ENCODE measurements at regions not wholly inside any gene's neighbourhood (a gene's known extent, or its start where the extent isn't known, plus 50 kb on each side); places are given as distances from the start of the nearest gene placed in this dataset.

GRCh38 chr4:131367441-131367840, 1781.7 kb upstream of the PCDH10 start:
- H3K4me3 ChIP-seq: no peak overlapping the region
- no peak overlapping the region for H3K27ac ChIP-seq
- DNase-seq: no peak
- H3K9me3 ChIP-seq: no peaks in the 10 kb centered on the region
- no peaks in the 10 kb centered on the region for H3K27me3 ChIP-seq
- TF ChIP-seq, protein P1, sequence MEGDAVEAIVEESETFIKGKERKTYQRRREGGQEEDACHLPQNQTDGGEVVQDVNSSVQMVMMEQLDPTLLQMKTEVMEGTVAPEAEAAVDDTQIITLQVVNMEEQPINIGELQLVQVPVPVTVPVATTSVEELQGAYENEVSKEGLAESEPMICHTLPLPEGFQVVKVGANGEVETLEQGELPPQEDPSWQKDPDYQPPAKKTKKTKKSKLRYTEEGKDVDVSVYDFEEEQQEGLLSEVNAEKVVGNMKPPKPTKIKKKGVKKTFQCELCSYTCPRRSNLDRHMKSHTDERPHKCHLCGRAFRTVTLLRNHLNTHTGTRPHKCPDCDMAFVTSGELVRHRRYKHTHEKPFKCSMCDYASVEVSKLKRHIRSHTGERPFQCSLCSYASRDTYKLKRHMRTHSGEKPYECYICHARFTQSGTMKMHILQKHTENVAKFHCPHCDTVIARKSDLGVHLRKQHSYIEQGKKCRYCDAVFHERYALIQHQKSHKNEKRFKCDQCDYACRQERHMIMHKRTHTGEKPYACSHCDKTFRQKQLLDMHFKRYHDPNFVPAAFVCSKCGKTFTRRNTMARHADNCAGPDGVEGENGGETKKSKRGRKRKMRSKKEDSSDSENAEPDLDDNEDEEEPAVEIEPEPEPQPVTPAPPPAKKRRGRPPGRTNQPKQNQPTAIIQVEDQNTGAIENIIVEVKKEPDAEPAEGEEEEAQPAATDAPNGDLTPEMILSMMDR (IDR thresholded peaks at IDR 0.05): no peak
- no peaks in the 10 kb centered on the region for H3K4me1 ChIP-seq
- intact Hi-C loops (cut with DNase I; ENCODE audit: low total_unique reads): no loop called here
- no peaks in the 10 kb centered on the region for H3K36me3 ChIP-seq

GRCh38 chr4:131370846-131371245, 1778.2 kb upstream of the PCDH10 start:
- intact Hi-C loops (cut with DNase I; ENCODE audit: low total_unique reads): no loop called here
- Histone ChIP-seq H3K36me3 (no peaks in the 10 kb centered on the region), H3K27ac (no peak overlapping the region), H3K9me3 (no peaks in the 10 kb centered on the region), H3K4me3 (no peak overlapping the region), H3K4me1 (no peaks in the 10 kb centered on the region), H3K27me3 (no peaks in the 10 kb centered on the region)
- TF ChIP-seq, protein P1 (IDR thresholded peaks at IDR 0.05): no peak
- DNase-seq: no peak

- Histone ChIP-seq H3K36me3 (no peaks in the 10 kb centered on the region), H3K9me3 (no peaks in the 10 kb centered on the region), H3K27ac (no peak overlapping the region), H3K4me1 (no peaks in the 10 kb centered on the region), H3K27me3 (no peaks in the 10 kb centered on the region), H3K4me3 (no peak overlapping the region)
- TF ChIP-seq, protein P1 (IDR thresholded peaks at IDR 0.05): no peak
- DNase-seq: no peak
- intact Hi-C loops (cut with DNase I; ENCODE audit: low total_unique reads): no loop called here
Observed at GRCh38 chr4:131381055-131381454, 1768.0 kb upstream of the PCDH10 start.

DNA sequence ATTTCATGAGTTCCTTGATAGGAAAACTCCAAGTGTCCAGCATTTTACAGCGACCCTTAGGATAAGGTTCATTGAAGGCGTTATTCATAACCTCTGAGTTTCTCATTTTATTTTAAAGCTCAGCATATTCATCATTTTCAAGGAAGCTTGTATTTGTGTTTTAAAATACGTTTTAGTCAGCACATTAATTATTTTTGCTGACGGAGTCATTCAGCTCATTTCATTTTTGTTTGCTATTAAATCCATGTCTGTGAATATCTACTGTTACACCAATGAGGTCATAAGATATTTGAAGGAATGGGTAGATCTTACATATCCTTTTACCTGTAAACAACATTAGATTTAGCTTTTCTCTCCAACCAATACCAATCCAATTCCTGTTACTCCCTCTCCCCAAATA, 1766.3 kb upstream of the PCDH10 start:
- H3K4me1 ChIP-seq: no peaks in the 10 kb centered on the region
- no peaks in the 10 kb centered on the region for H3K27me3 ChIP-seq
- intact Hi-C loops (cut with DNase I; ENCODE audit: low total_unique reads): no loop called here
- no peak overlapping the region for H3K27ac ChIP-seq
- DNase-seq: no peak
- no peaks in the 10 kb centered on the region for H3K9me3 ChIP-seq
- no peak overlapping the region for H3K4me3 ChIP-seq
- TF ChIP-seq, protein P1 (IDR thresholded peaks at IDR 0.05): no peak
- H3K36me3 ChIP-seq: no peaks in the 10 kb centered on the region

- Histone ChIP-seq H3K36me3 (no peaks in the 10 kb centered on the region), H3K4me3 (no peak overlapping the region), H3K9me3 (no peaks in the 10 kb centered on the region), H3K27me3 (no peaks in the 10 kb centered on the region), H3K4me1 (no peaks in the 10 kb centered on the region), H3K27ac (no peak overlapping the region)
- no peak for DNase-seq
- intact Hi-C loops (cut with DNase I; ENCODE audit: low total_unique reads): no loop called here
- TF ChIP-seq, protein P1 (IDR thresholded peaks at IDR 0.05): no peak
Observed at GRCh38 chr4:131388277-131388676, 1760.8 kb upstream of the PCDH10 start.

DNA sequence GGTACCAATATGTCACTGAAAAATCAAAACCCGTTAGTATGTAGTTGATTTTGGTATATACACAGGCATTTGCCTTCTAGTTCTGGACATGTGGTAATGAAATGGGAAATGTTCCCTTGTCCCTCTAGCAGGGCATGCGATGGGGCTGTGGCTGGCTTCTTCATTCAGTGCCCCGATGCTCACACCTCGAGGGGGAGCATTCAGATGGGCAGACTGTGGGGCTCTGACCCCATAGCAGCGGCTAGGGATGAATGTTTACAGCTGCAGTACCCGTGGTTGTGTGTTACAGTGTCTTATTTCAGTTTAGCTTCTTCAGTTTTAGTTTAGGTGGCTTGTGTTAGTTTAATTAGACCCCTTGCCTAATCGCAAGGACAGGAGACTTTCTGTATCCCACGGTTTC, 1741.0 kb upstream of the PCDH10 start:
- TF ChIP-seq, protein P1 (IDR thresholded peaks at IDR 0.05): no peak
- H3K4me1 ChIP-seq: no peaks in the 10 kb centered on the region
- DNase-seq: no peak

More for the DNA sequence above, 1741.0 kb upstream of the PCDH10 start:
- Histone ChIP-seq H3K9me3 (no peaks in the 10 kb centered on the region), H3K27ac (no peak overlapping the region), H3K36me3 (no peaks in the 10 kb centered on the region), H3K27me3 (no peaks in the 10 kb centered on the region), H3K4me3 (no peak overlapping the region)
- intact Hi-C loops (cut with DNase I; ENCODE audit: low total_unique reads): no loop called here
